ENCODE measurements at regions not wholly inside any gene's neighbourhood (a gene's known extent, or its start where the extent isn't known, plus 50 kb on each side); places are given as distances from the start of the nearest gene placed in this dataset.
A peak's percentile ranks its signal among the peaks of the same experiment; 100 is the strongest.

- DNase-seq: peak; percentile 74
These were observed 148.8 kb downstream of the CRYBB2 start for GRCh38 chr22:25368271-25368670.

GRCh38 chr22:25369041-25369440 lies 149.6 kb downstream of the CRYBB2 start:
- DNase-seq: no peak

- no peak for DNase-seq
These were observed 150.9 kb downstream of the CRYBB2 start for GRCh38 chr22:25370322-25370721.

GRCh38 chr22:25372000-25372595 lies 152.7 kb downstream of the CRYBB2 start:
- no peak for DNase-seq

- no peak for DNase-seq
These were observed 154.5 kb downstream of the CRYBB2 start for GRCh38 chr22:25373961-25374360.

GRCh38 chr22:25374869-25375268 lies 155.4 kb downstream of the CRYBB2 start:
- no peak for DNase-seq

- no peak for DNase-seq
These were observed 156.2 kb downstream of the CRYBB2 start for GRCh38 chr22:25375683-25376082.

GRCh38 chr22:25377699-25378098 lies 158.3 kb downstream of the CRYBB2 start:
- DNase-seq: no peak

- DNase-seq: no peak
These were observed 160.8 kb downstream of the CRYBB2 start for GRCh38 chr22:25380122-25380747.

- DNase-seq: no peak
These were observed 163.3 kb downstream of the CRYBB2 start for GRCh38 chr22:25382762-25383161.

GRCh38 chr22:25383278-25383820 lies 163.9 kb downstream of the CRYBB2 start:
- no peak for DNase-seq

GRCh38 chr22:25383892-25384291 lies 164.5 kb downstream of the CRYBB2 start:
- no peak for DNase-seq

- DNase-seq: no peak
These were observed 167.1 kb downstream of the CRYBB2 start for GRCh38 chr22:25386538-25386884.

- no peak for DNase-seq
These were observed 169.0 kb downstream of the CRYBB2 start for GRCh38 chr22:25388415-25388814.

GRCh38 chr22:25388866-25389540 lies 169.6 kb downstream of the CRYBB2 start:
- no peak for DNase-seq

GRCh38 chr22:25389541-25389919 lies 170.1 kb downstream of the CRYBB2 start:
- no peak for DNase-seq

GRCh38 chr22:25390297-25391240 lies 171.1 kb downstream of the CRYBB2 start:
- no peak for DNase-seq

GRCh38 chr22:25392584-25392983 lies 171.9 kb upstream of the GRK3 start:
- DNase-seq: no peak

GRCh38 chr22:25393121-25393805 lies 171.2 kb upstream of the GRK3 start:
- DNase-seq: no peak

GRCh38 chr22:25395468-25395867 lies 169.0 kb upstream of the GRK3 start:
- no peak for DNase-seq

GRCh38 chr22:25395915-25396314 lies 168.6 kb upstream of the GRK3 start:
- DNase-seq: no peak

- DNase-seq: no peak
These were observed 167.8 kb upstream of the GRK3 start for GRCh38 chr22:25396615-25397200.
